GM12878 (cell line): ENCODE measurements at regions not wholly inside any gene's neighbourhood (a gene's known extent, or its start where the extent isn't known, plus 50 kb on each side); places are given as distances from the start of the nearest gene placed in this dataset.

Experiments
- ATAC-seq: fragments of 200-7000 bp; cut with Tn5 transposase; 3 replicates; pipeline ENCODE4 v1.9.1; 2020; ENCODE audit warnings: mild to moderate bottlenecking, moderate library complexity
- BruUV-seq: library from RNA; stranded (reverse); fragments of 400-500 nt; replicated peaks from 2 replicates; lab custom pipeline; 2021; lab: Mats Ljungman, UMichigan
- CTCF ChIA-PET: fragments of 300-600 bp; sonication (Branson Sonifier 250); formaldehyde crosslinking; extraction: SDS; loops from one replicate; lab custom pipeline; 2021; ENCODE audit warnings: inconsistent platforms; lab: Yijun Ruan, JAX
- POLR2A ChIA-PET: fragments of 350-600 bp; formaldehyde crosslinking; extraction: SDS; loops from one replicate; lab custom pipeline; 2021; ENCODE audit warnings: inconsistent platforms; lab: Charles Lee
- RAD21 ChIA-PET: fragments of 300-600 bp; sonication (Branson Sonifier 250); formaldehyde crosslinking; loops from one replicate; lab custom pipeline; 2023; ENCODE audit warnings: antibody characterized with exemption; ENCODE audit not compliant: unreplicated experiment; lab: Charles Lee
- SMC1A ChIA-PET: fragments of 300-600 bp; sonication (Branson Sonifier 250); formaldehyde crosslinking; loops from one replicate; lab custom pipeline; 2023; ENCODE audit not compliant: unreplicated experiment, uncharacterized antibody; lab: Charles Lee
- DNase-seq: peaks from one replicate; pipeline ENCODE4 v3.0.0-alpha.2; 2011; ENCODE audit warnings: low read depth, low spot score
- FAIRE-seq: peaks from 3 replicates; lab custom pipeline; 2011; peaks lifted over from hg19 to GRCh38; lab: Jason Lieb, UNC
- H2AFZ ChIP-seq: 2 replicates; pipeline ENCODE4 v1.6.0; 2011; ENCODE audit warnings: low read depth, low read length, control low read depth; ENCODE audit not compliant: control insufficient read depth
- H3K27ac ChIP-seq: 2 replicates; pipeline ENCODE4 v1.5.1; 2011; ENCODE audit warnings: control low read depth; ENCODE audit not compliant: control insufficient read depth, insufficient read depth
- H3K27me3 ChIP-seq, 2 experiments: replicated peaks in 1 of 2; 2 replicates each; pipeline versions ENCODE4 v1.6.0 to v1.6.1; 2011; ENCODE audit warnings: low read length in 1 of 2; ENCODE audit not compliant: control insufficient read depth in 2 of 2, insufficient read depth in 2 of 2
- H3K36me3 ChIP-seq, 2 experiments: 2 replicates each; pipeline ENCODE4 v1.5.1; 2011; ENCODE audit warnings: low read length in 1 of 2; ENCODE audit not compliant: control insufficient read depth in 2 of 2, insufficient read depth in 2 of 2
- H3K4me1 ChIP-seq: 2 replicates; pipeline ENCODE4 v1.6.1; 2011; ENCODE audit warnings: mild to moderate bottlenecking, low read length, moderate library complexity, mixed read lengths; ENCODE audit not compliant: control insufficient read depth, insufficient read depth
- H3K4me2 ChIP-seq: 2 replicates; pipeline ENCODE4 v1.6.0; 2011; ENCODE audit warnings: control low read depth; ENCODE audit not compliant: control insufficient read depth, insufficient read depth
- H3K4me3 ChIP-seq: fragments of 200-600 bp; sonication (generic); 2 replicates; pipeline ENCODE4 v1.5.1; 2016
- H3K79me2 ChIP-seq: 2 replicates; pipeline ENCODE4 v1.6.0; 2011; ENCODE audit warnings: low read length; ENCODE audit not compliant: control insufficient read depth, insufficient read depth
- H3K9ac ChIP-seq: 2 replicates; pipeline ENCODE4 v1.8.0; 2011; ENCODE audit warnings: low read length, control low read depth, mixed read lengths; ENCODE audit not compliant: control insufficient read depth, insufficient read depth
- H3K9me3 ChIP-seq: replicated peaks from 3 replicates; pipeline ENCODE4 v1.5.1; 2011; ENCODE audit warnings: mild to moderate bottlenecking, low read length; ENCODE audit not compliant: control insufficient read depth, insufficient read depth
- H4K20me1 ChIP-seq: 2 replicates; pipeline ENCODE4 v1.6.0; 2011; ENCODE audit not compliant: control insufficient read depth, insufficient read depth
- ASH2L ChIP-seq: fragments of 300-600, 200-600 bp; sonication (generic); IDR thresholded peaks from 2 replicates; pipeline ENCODE4 v1.6.1; 2017; ENCODE audit warnings: low read depth, mild to moderate bottlenecking, borderline replicate concordance
- CBX5 ChIP-seq: sonication (generic); IDR thresholded peaks from 2 replicates; pipeline ENCODE4 v1.6.1; 2016; ENCODE audit warnings: low read depth, moderate library complexity, mild to moderate bottlenecking, inconsistent platforms
- CHD1 ChIP-seq: IDR thresholded peaks from 2 replicates; pipeline ENCODE4 v1.6.1; 2012; ENCODE audit warnings: low read depth, low read length, improper control_type of control experiment
- CHD4 ChIP-seq: fragments of 200-600 bp; sonication (generic); IDR thresholded peaks from 2 replicates; pipeline ENCODE4 v1.6.1; 2016; ENCODE audit warnings: mild to moderate bottlenecking
- GATAD2B ChIP-seq: fragments of 450-650 bp; conservative IDR thresholded peaks from 2 replicates; pipeline ENCODE4 v1.6.1; 2017; ENCODE audit warnings: low read depth, mild to moderate bottlenecking, moderate library complexity
- HDAC6 ChIP-seq: fragments of 200-600 bp; sonication (generic); IDR thresholded peaks from one replicate; pipeline ENCODE4 v1.8.0; 2017; ENCODE audit warnings: antibody characterized with exemption; ENCODE audit not compliant: unreplicated experiment
- JUND ChIP-seq: IDR thresholded peaks from 2 replicates; pipeline ENCODE4 v1.6.1; 2012; ENCODE audit warnings: low read depth, mild to moderate bottlenecking, low read length, improper control_type of control experiment, moderate library complexity
- KDM1A ChIP-seq: fragments of 200-600 bp; sonication (generic); IDR thresholded peaks from 2 replicates; pipeline ENCODE4 v1.6.1; 2016; ENCODE audit warnings: borderline replicate concordance
- MTA2 ChIP-seq: fragments of 450-650 bp; IDR thresholded peaks from 2 replicates; pipeline ENCODE4 v1.6.1; 2016; ENCODE audit warnings: low read depth, mild to moderate bottlenecking, moderate library complexity
- RAD51 ChIP-seq: fragments of 450-650 bp; IDR thresholded peaks from 2 replicates; pipeline ENCODE4 v1.6.1; 2016; ENCODE audit warnings: moderate library complexity, mild to moderate bottlenecking, inconsistent platforms
- SIN3A ChIP-seq: IDR thresholded peaks from 2 replicates; pipeline ENCODE4 v1.6.1; 2012; ENCODE audit warnings: low read depth, low read length, improper control_type of control experiment
- SP1 ChIP-seq: IDR thresholded peaks from one replicate; pipeline ENCODE4 v1.6.1; 2011; ENCODE audit warnings: low read depth, low read length
- STAT3 ChIP-seq: IDR thresholded peaks from 2 replicates; pipeline ENCODE4 v1.6.1; 2011; ENCODE audit warnings: low read depth, low read length, improper control_type of control experiment
- WRNIP1 ChIP-seq: IDR thresholded peaks from 2 replicates; pipeline ENCODE4 v1.6.1; 2011; ENCODE audit warnings: low read depth, low read length, improper control_type of control experiment, borderline replicate concordance
- ZZZ3 ChIP-seq: IDR thresholded peaks from 2 replicates; pipeline ENCODE4 v1.6.1; 2011; ENCODE audit warnings: low read depth; ENCODE audit not compliant: control insufficient read depth, insufficient read length
- WGBS: methylation state at CpG from one replicate; pipeline ENCODE4 v1.1.6; 2016; ENCODE audit warnings: low lambda C conversion rate; ENCODE audit not compliant: insufficient replicate concordance, insufficient coverage; ENCODE audit errors: missing lambda C conversion rate; 5-methylcytosine and 5-hydroxymethylcytosine counted together
- in situ Hi-C: fragments of 300-500 bp; cut with MboI; formaldehyde crosslinking; loops from 9 replicates; pipeline ENCODE4 v1.14.3; 2018; ENCODE audit warnings: mixed read lengths
- intact Hi-C: fragments of 100-400 bp; cut with micrococcal nuclease; formaldehyde crosslinking; loops from one replicate; pipeline ENCODE4 v1.14.2; 2022; ENCODE audit not compliant: unreplicated experiment

DNA sequence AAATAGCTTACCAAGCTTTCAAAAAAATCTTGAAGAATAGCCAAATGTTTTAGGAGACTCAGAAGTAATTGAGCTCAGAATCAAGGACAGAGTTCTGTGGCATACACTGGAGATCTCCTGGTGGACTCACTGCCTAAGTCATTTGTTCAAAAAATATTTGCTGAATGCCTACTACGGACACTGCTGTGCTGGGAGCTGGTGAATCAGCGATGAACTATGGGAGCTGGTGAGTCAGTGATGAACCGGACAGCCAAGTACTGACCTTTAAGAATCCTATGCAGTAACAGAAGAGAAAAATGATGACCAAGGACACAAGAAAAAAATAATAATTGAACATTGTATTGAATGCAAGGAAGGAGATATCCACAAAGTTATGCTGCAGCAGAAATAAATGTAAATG, 717.9 kb upstream of the CXADR start:
- WGBS = 44% methylated on average over 3 of the region's 3 CpGs
- no peak for FAIRE-seq
- no peak overlapping the region for H3K27ac ChIP-seq
- ChIA-PET SMC1A (no interaction called here), RAD21 (no interaction called here), POLR2A (no interaction called here), CTCF (no interaction called here)
- in situ Hi-C loops = no loop called here
- BruUV-seq = no TSS peak
- no peaks in the 10 kb centered on the region for H3K4me1 ChIP-seq
- no peak for DNase-seq
- H2AFZ ChIP-seq = no peak overlapping the region
- no peak overlapping the region for H3K4me3 ChIP-seq
- no peaks in the 10 kb centered on the region for H3K79me2 ChIP-seq
- H3K9ac ChIP-seq = no peak overlapping the region
- H3K36me3 ChIP-seq = no peaks in the 10 kb centered on the region
- H3K4me2 ChIP-seq = no peak overlapping the region
- TF ChIP-seq WRNIP1 (no peak), CHD1 (no peak), MTA2 (no peak), HDAC6 (no peak), GATAD2B (no peak), KDM1A (no peak), STAT3 (no peak), CHD4 (no peak), RAD51 (no peak), JUND (no peak), SIN3A (no peak), CBX5 (no peak), ASH2L (no peak), SP1 (no peak), ZZZ3 (no peak)
- TF ChIP-seq, all 136 proteins: peak for 0
- intact Hi-C loops = no loop called here
- ATAC-seq = no peak
- Histone ChIP-seq H3K9me3 (no peaks in the 10 kb centered on the region), H3K27me3 (no peaks in the 10 kb centered on the region), H4K20me1 (no peaks in the 10 kb centered on the region)
